H1 (cell line): ENCODE measurements at regions not wholly inside any gene's neighbourhood (a gene's known extent, or its start where the extent isn't known, plus 50 kb on each side); places are given as distances from the start of the nearest gene placed in this dataset.

Experiments
- CTCF ChIA-PET: fragments of 300-600 bp; sonication (Branson Sonifier 250); formaldehyde crosslinking; loops from one replicate; lab custom pipeline; 2021; ENCODE audit not compliant: partially characterized antibody; lab: Charles Lee
- POLR2A ChIA-PET: fragments of 300-600 bp; sonication (Branson Sonifier 250); formaldehyde crosslinking; loops from one replicate; lab custom pipeline; 2021; ENCODE audit warnings: inconsistent platforms; ENCODE audit not compliant: partially characterized antibody; lab: Charles Lee
- DNase-seq, 2 experiments: peaks; one replicate each; pipeline versions ENCODE4 v3.0.0 to v3.0.0-alpha.2; 2010 to 2022; ENCODE audit warnings: low spot score in 2 of 2, low read depth in 1 of 2, mixed read lengths in 1 of 2
- FAIRE-seq: peaks from 2 replicates; lab custom pipeline; 2011; peaks lifted over from hg19 to GRCh38; lab: Jason Lieb, UNC
- H2AFZ ChIP-seq: 2 replicates; pipeline ENCODE4 v1.8.1; 2012; ENCODE audit warnings: low read length, inconsistent platforms
- H2AK5ac ChIP-seq: 2 replicates; pipeline ENCODE4 v1.6.1; 2013; ENCODE audit warnings: low read depth, low read length
- H2BK120ac ChIP-seq: replicated peaks from 2 replicates; pipeline ENCODE3; 2013; ENCODE audit warnings: low read depth, low read length, inconsistent platforms
- H2BK12ac ChIP-seq: 2 replicates; pipeline ENCODE4 v1.6.1; 2013; ENCODE audit warnings: low read depth, low read length
- H2BK15ac ChIP-seq: 2 replicates; pipeline ENCODE4 v1.6.1; 2013; ENCODE audit warnings: low read length
- H2BK20ac ChIP-seq: 2 replicates; pipeline ENCODE4 v1.6.1; 2013; ENCODE audit warnings: low read length
- H2BK5ac ChIP-seq: 2 replicates; pipeline ENCODE4 v1.6.1; 2013; ENCODE audit warnings: low read depth, low read length
- H3K14ac ChIP-seq: 2 replicates; pipeline ENCODE4 v1.6.1; 2013; ENCODE audit warnings: inconsistent platforms; ENCODE audit not compliant: insufficient read length
- H3K18ac ChIP-seq: 2 replicates; pipeline ENCODE4 v1.6.1; 2013; ENCODE audit warnings: low read length; ENCODE audit errors: extremely low read depth
- H3K23ac ChIP-seq: 2 replicates; pipeline ENCODE4 v1.6.1; 2013; ENCODE audit warnings: inconsistent platforms; ENCODE audit not compliant: insufficient read length
- H3K23me2 ChIP-seq: 2 replicates; pipeline ENCODE4 v1.6.1; 2013; ENCODE audit warnings: low read depth, low read length
- H3K27ac ChIP-seq: 2 replicates; pipeline ENCODE4 v1.6.1; 2011; ENCODE audit warnings: low read depth, low read length, inconsistent platforms
- H3K27me3 ChIP-seq, 4 experiments: replicated peaks in 1 of 4; 1 replicate in 1 of 4; 2 replicates in 3 of 4; pipeline versions ENCODE4 v1.6.1 to v1.8.1; 2011 to 2013; ENCODE audit warnings: low read length in 3 of 4, mild to moderate bottlenecking in 3 of 4, inconsistent platforms in 2 of 4, mixed read lengths in 2 of 4, moderate library complexity in 1 of 4; ENCODE audit not compliant: control insufficient read depth in 3 of 4, insufficient read depth in 3 of 4; ENCODE audit errors: extremely low read depth in 1 of 4
- H3K36me3 ChIP-seq, 4 experiments: 2 replicates each; pipeline versions ENCODE4 v1.6.1 to v1.8.1; 2011 to 2013; ENCODE audit warnings: mild to moderate bottlenecking in 4 of 4, low read length in 3 of 4, moderate library complexity in 2 of 4, control low read depth in 1 of 4, inconsistent platforms in 1 of 4; ENCODE audit not compliant: insufficient read depth in 4 of 4, control insufficient read depth in 2 of 4
- H3K4ac ChIP-seq: replicated peaks from 2 replicates; pipeline ENCODE3; 2013; ENCODE audit warnings: low read length, low read depth, mixed read lengths, inconsistent platforms; ENCODE audit not compliant: insufficient read length
- H3K4me1 ChIP-seq, 4 experiments: replicated peaks in 1 of 4; 1 replicate in 1 of 4; 2 replicates in 3 of 4; pipeline versions ENCODE4 v1.6.1 to v1.8.1; 2011 to 2013; ENCODE audit warnings: low read length in 3 of 4, inconsistent platforms in 2 of 4, mixed read lengths in 1 of 4; ENCODE audit not compliant: insufficient read depth in 4 of 4, control insufficient read depth in 3 of 4
- H3K4me2 ChIP-seq, 2 experiments: 2 replicates each; pipeline versions ENCODE4 v1.6.1 to v1.8.1; 2011 to 2013; ENCODE audit warnings: low read depth in 2 of 2, low read length in 2 of 2, control low read depth in 1 of 2, inconsistent platforms in 1 of 2, mild to moderate bottlenecking in 1 of 2; ENCODE audit not compliant: insufficient read depth in 1 of 2
- H3K4me3 ChIP-seq, 4 experiments: fragments of 200-600, 300-600 bp in 1 of 4; sonication (generic), shearing (Covaris generic), sonication (Bioruptor Twin) in 1 of 4; 2 replicates each; pipeline versions ENCODE4 v1.5.1 to v1.8.1; 2011 to 2016; ENCODE audit warnings: low read length in 4 of 4, low read depth in 3 of 4, control low read depth in 2 of 4, inconsistent platforms in 2 of 4, mild to moderate bottlenecking in 2 of 4, mixed read lengths in 1 of 4, moderate library complexity in 1 of 4; ENCODE audit not compliant: insufficient read depth in 2 of 4; ENCODE audit errors: extremely low read depth in 1 of 4
- H3K56ac ChIP-seq: replicated peaks from 2 replicates; pipeline ENCODE3; 2013; ENCODE audit warnings: low read depth, mild to moderate bottlenecking, mixed read lengths, low read length, inconsistent platforms; ENCODE audit not compliant: insufficient read length
- H3K79me1 ChIP-seq: 2 replicates; pipeline ENCODE4 v1.6.1; 2013; ENCODE audit warnings: low read depth, low read length, control low read depth
- H3K79me2 ChIP-seq, 2 experiments: 2 replicates each; pipeline versions ENCODE4 v1.6.1 to v1.8.1; 2012 to 2013; ENCODE audit warnings: low read length in 2 of 2, mild to moderate bottlenecking in 2 of 2, inconsistent platforms in 1 of 2; ENCODE audit not compliant: insufficient read depth in 2 of 2, control insufficient read depth in 1 of 2
- H3K9ac ChIP-seq, 4 experiments: replicated peaks in 1 of 4; 1 replicate in 1 of 4; 2 replicates in 3 of 4; pipeline versions ENCODE4 v1.6.1 to v1.8.1; 2011 to 2013; ENCODE audit warnings: low read depth in 3 of 4, low read length in 3 of 4, control low read depth in 2 of 4, mild to moderate bottlenecking in 2 of 4, moderate library complexity in 2 of 4, inconsistent platforms in 1 of 4; ENCODE audit errors: extremely low read depth in 1 of 4
- H3K9me3 ChIP-seq, 2 experiments: 2 replicates each; pipeline versions ENCODE4 v1.6.1 to v1.8.1; 2012 to 2013; ENCODE audit warnings: mild to moderate bottlenecking in 2 of 2, moderate library complexity in 2 of 2, control low read depth in 1 of 2, inconsistent platforms in 1 of 2, low read depth in 1 of 2, low read length in 1 of 2, mixed read lengths in 1 of 2; ENCODE audit not compliant: insufficient read depth in 2 of 2
- H4K20me1 ChIP-seq, 2 experiments: replicated peaks in 1 of 2; 2 replicates each; pipeline versions ENCODE3 to v1.8.1; 2011 to 2013; ENCODE audit warnings: inconsistent platforms in 2 of 2, low read length in 2 of 2, mild to moderate bottlenecking in 1 of 2; ENCODE audit not compliant: insufficient read depth in 2 of 2, control insufficient read depth in 1 of 2
- H4K5ac ChIP-seq: 2 replicates; pipeline ENCODE4 v1.6.1; 2013; ENCODE audit warnings: low read length, low read depth, mixed read lengths, inconsistent platforms; ENCODE audit not compliant: insufficient read length
- H4K8ac ChIP-seq: 2 replicates; pipeline ENCODE4 v1.8.0; 2013; ENCODE audit warnings: mild to moderate bottlenecking, moderate library complexity, low read length, inconsistent platforms; ENCODE audit not compliant: insufficient read depth; ENCODE audit errors: extremely low read depth
- H4K91ac ChIP-seq: replicated peaks from 2 replicates; pipeline ENCODE3; 2013; ENCODE audit warnings: low read length, mixed read lengths, inconsistent platforms; ENCODE audit not compliant: insufficient read length
- CBX5 ChIP-seq: fragments of 300-800, 300-1000 bp; sonication (generic); IDR thresholded peaks from 2 replicates; pipeline ENCODE4 v1.7.1; 2016; ENCODE audit warnings: antibody characterized with exemption, low read length, low read depth
- PHF8 ChIP-seq: fragments of 200-600 bp; sonication (generic); conservative IDR thresholded peaks from 2 replicates; pipeline ENCODE4 v1.7.1; 2012; ENCODE audit warnings: low read depth, mild to moderate bottlenecking, inconsistent platforms, low read length, moderate library complexity
- RAD21 ChIP-seq, 2 experiments: IDR thresholded peaks in 1 of 2; conservative IDR thresholded peaks in 1 of 2; 2 replicates each; pipeline ENCODE4 v1.6.1; 2011; ENCODE audit warnings: low read depth in 2 of 2, low read length in 2 of 2, improper control_type of control experiment in 1 of 2, inconsistent platforms in 1 of 2, mild to moderate bottlenecking in 1 of 2, moderate library complexity in 1 of 2
- RNF2 ChIP-seq: fragments of 200-900, 300-1000 bp; sonication (generic); IDR thresholded peaks from 2 replicates; pipeline ENCODE4 v1.7.1; 2016; ENCODE audit warnings: borderline replicate concordance, low read depth, mild to moderate bottlenecking, antibody characterized with exemption, low read length; ENCODE audit not compliant: poor library complexity, severe bottlenecking; ENCODE audit errors: missing control alignments
- SIRT6 ChIP-seq: IDR thresholded peaks from one replicate; pipeline ENCODE4 v1.7.1; 2012; ENCODE audit warnings: low read length, inconsistent platforms
- TF ChIP-seq, protein P1 (sequence below), 3 experiments: IDR thresholded peaks; 1 replicate in 2 of 3; 2 replicates in 1 of 3; pipeline versions ENCODE4 v1.5.1 to v1.6.1; 2011; ENCODE audit warnings: low read length in 3 of 3, mild to moderate bottlenecking in 3 of 3, inconsistent platforms in 2 of 3, low read depth in 1 of 3, moderate library complexity in 1 of 3; ENCODE audit not compliant: insufficient read depth in 1 of 3; ENCODE audit errors: control extremely low read depth in 1 of 3

DNA sequence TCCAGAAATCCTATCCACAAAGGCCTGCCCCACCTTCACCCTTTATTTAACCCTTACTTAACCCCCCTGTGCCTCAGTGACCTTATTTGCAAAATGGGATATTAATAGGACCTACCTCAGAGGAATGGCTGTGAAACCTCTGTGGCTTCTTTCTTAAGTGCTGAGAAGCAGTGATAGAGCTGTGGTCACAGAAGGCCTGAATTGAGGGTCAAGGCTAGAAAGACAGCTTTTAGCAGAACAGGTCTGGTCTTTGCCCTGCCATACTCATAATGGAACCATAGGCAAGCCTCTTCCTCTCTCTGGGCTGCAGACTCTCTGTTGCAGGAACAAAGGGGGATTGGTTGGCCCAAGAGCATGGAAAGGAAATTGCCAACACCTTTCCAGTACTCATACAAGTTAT is 63.5 kb upstream of the MAMLD1 start:
- H3K23ac ChIP-seq: no peak overlapping the region
- no peaks in the 10 kb centered on the region for H3K9me3 ChIP-seq
- no peak for FAIRE-seq
- TF ChIP-seq CBX5: no peak
- no peak for TF ChIP-seq RAD21 (IDR thresholded peaks at IDR 0.05 in 1 of 2, conservative IDR thresholded peaks at IDR 0.05 in 1 of 2; ENCODE audit: low read depth in 2 of 2, low read length in 2 of 2)
- TF ChIP-seq RNF2: no peak
- no peak for TF ChIP-seq SIRT6
- TF ChIP-seq PHF8: no peak
- TF ChIP-seq, protein P1, sequence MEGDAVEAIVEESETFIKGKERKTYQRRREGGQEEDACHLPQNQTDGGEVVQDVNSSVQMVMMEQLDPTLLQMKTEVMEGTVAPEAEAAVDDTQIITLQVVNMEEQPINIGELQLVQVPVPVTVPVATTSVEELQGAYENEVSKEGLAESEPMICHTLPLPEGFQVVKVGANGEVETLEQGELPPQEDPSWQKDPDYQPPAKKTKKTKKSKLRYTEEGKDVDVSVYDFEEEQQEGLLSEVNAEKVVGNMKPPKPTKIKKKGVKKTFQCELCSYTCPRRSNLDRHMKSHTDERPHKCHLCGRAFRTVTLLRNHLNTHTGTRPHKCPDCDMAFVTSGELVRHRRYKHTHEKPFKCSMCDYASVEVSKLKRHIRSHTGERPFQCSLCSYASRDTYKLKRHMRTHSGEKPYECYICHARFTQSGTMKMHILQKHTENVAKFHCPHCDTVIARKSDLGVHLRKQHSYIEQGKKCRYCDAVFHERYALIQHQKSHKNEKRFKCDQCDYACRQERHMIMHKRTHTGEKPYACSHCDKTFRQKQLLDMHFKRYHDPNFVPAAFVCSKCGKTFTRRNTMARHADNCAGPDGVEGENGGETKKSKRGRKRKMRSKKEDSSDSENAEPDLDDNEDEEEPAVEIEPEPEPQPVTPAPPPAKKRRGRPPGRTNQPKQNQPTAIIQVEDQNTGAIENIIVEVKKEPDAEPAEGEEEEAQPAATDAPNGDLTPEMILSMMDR (IDR thresholded peaks at IDR 0.05; ENCODE audit: control extremely low read depth in 1 of 3, insufficient read depth in 1 of 3, low read depth in 1 of 3, low read length in 3 of 3): no peak

More for the DNA sequence above, 63.5 kb upstream of the MAMLD1 start:
- no peak overlapping the region for H2BK20ac ChIP-seq
- H3K56ac ChIP-seq: no peak overlapping the region
- no peaks in the 10 kb centered on the region for H3K27me3 ChIP-seq
- H3K4me1 ChIP-seq: no peaks in the 10 kb centered on the region
- H3K4me3 ChIP-seq: no peak overlapping the region
- POLR2A ChIA-PET: no interaction called here
- H3K4ac ChIP-seq: no peak overlapping the region
- no peak overlapping the region for H2BK5ac ChIP-seq
- H2AFZ ChIP-seq: no peak overlapping the region
- H2AK5ac ChIP-seq: no peak overlapping the region
- H3K79me1 ChIP-seq: no peaks in the 10 kb centered on the region
- H3K4me2 ChIP-seq: no peak overlapping the region
- H4K91ac ChIP-seq: no peak overlapping the region
- no peak for DNase-seq
- no peak overlapping the region for H2BK12ac ChIP-seq
- no peaks in the 10 kb centered on the region for H3K36me3 ChIP-seq
- H3K27ac ChIP-seq: no peak overlapping the region
- no peak overlapping the region for H4K5ac ChIP-seq
- H4K20me1 ChIP-seq: no peaks in the 10 kb centered on the region
- H2BK15ac ChIP-seq: no peak overlapping the region
- no peak overlapping the region for H2BK120ac ChIP-seq
- H3K9ac ChIP-seq: no peak overlapping the region
- no peaks in the 10 kb centered on the region for H3K79me2 ChIP-seq
- no peak overlapping the region for H3K14ac ChIP-seq
- no peaks in the 10 kb centered on the region for H3K23me2 ChIP-seq
- CTCF ChIA-PET: no interaction called here
- no peak overlapping the region for H4K8ac ChIP-seq
- no peak overlapping the region for H3K18ac ChIP-seq
